CD4-positive, alpha-beta memory T cell (primary cell): ENCODE measurements at regions not wholly inside any gene's neighbourhood (a gene's known extent, or its start where the extent isn't known, plus 50 kb on each side); places are given as distances from the start of the nearest gene placed in this dataset.

Experiments
- CTCF ChIA-PET: fragments of 350-600 bp; sonication (Branson Sonifier 250); formaldehyde crosslinking; loops from one replicate; lab custom pipeline; 2021; ENCODE audit warnings: inconsistent platforms; ENCODE audit not compliant: partially characterized antibody; lab: Charles Lee
- POLR2A ChIA-PET: fragments of 350-600 bp; sonication (Branson Sonifier 250); formaldehyde crosslinking; loops from one replicate; lab custom pipeline; 2021; ENCODE audit not compliant: partially characterized antibody; lab: Charles Lee
- DNase-seq, 5 donors: peaks; one replicate each; pipeline versions ENCODE4 v3.0.0 to v3.0.0-alpha.2; 2020 to 2022; ENCODE audit warnings: mixed read lengths in 1 of 5
- H3K27ac ChIP-seq: one replicate; pipeline ENCODE4 v1.7.0; 2013; ENCODE audit warnings: low read depth, low read length
- H3K27me3 ChIP-seq: 2 replicates; pipeline ENCODE4 v1.7.0; 2013; ENCODE audit warnings: mild to moderate bottlenecking, low read length, moderate library complexity; ENCODE audit not compliant: insufficient read depth
- H3K36me3 ChIP-seq: 2 replicates; pipeline ENCODE4 v1.7.0; 2013; ENCODE audit warnings: mild to moderate bottlenecking, low read length, moderate library complexity; ENCODE audit not compliant: insufficient read depth
- H3K4me1 ChIP-seq: 2 replicates; pipeline ENCODE4 v1.7.0; 2013; ENCODE audit warnings: mild to moderate bottlenecking, low read length, moderate library complexity; ENCODE audit not compliant: insufficient read depth
- H3K4me3 ChIP-seq, 2 donors: one replicate each; pipeline ENCODE4 v1.7.0; 2013; ENCODE audit warnings: low read length in 2 of 2, mild to moderate bottlenecking in 1 of 2
- H3K9me3 ChIP-seq, 2 donors: one replicate each; pipeline ENCODE4 v1.7.0; 2013; ENCODE audit warnings: low read length in 2 of 2, control low read depth in 1 of 2; ENCODE audit not compliant: control insufficient read depth in 1 of 2
- H3K27ac Mint-ChIP-seq, 7 donors: one replicate each; pipeline ENCODE4 v1.8.0; 2020 to 2021; ENCODE audit warnings: mixed read lengths in 7 of 7, mild to moderate bottlenecking in 6 of 7, inconsistent platforms in 3 of 7, moderate library complexity in 3 of 7
- H3K27me3 Mint-ChIP-seq, 2 donors: one replicate each; pipeline ENCODE4 v1.8.0; 2020 to 2021; ENCODE audit warnings: mixed read lengths in 2 of 2
- H3K36me3 Mint-ChIP-seq, 2 donors: one replicate each; pipeline ENCODE4 v1.8.0; 2020 to 2021; ENCODE audit warnings: mixed read lengths in 2 of 2, inconsistent platforms in 1 of 2, mild to moderate bottlenecking in 1 of 2
- H3K4me1 Mint-ChIP-seq, 4 donors: one replicate each; pipeline ENCODE4 v1.8.0; 2020 to 2021; ENCODE audit warnings: mixed read lengths in 4 of 4, mild to moderate bottlenecking in 1 of 4
- H3K4me3 Mint-ChIP-seq, 8 donors: one replicate each; pipeline ENCODE4 v1.8.0; 2020 to 2021; ENCODE audit warnings: mixed read lengths in 8 of 8, mild to moderate bottlenecking in 7 of 8, moderate library complexity in 6 of 8, inconsistent platforms in 3 of 8
- H3K9me3 Mint-ChIP-seq, 8 donors: one replicate each; pipeline ENCODE4 v1.8.0; 2020 to 2021; ENCODE audit warnings: mixed read lengths in 8 of 8, mild to moderate bottlenecking in 5 of 8, inconsistent platforms in 3 of 8, moderate library complexity in 1 of 8
- intact Hi-C: fragments of 100-400 bp; cut with micrococcal nuclease; formaldehyde crosslinking; loops from one replicate; pipeline ENCODE4 v1.15.1; 2023

DNA sequence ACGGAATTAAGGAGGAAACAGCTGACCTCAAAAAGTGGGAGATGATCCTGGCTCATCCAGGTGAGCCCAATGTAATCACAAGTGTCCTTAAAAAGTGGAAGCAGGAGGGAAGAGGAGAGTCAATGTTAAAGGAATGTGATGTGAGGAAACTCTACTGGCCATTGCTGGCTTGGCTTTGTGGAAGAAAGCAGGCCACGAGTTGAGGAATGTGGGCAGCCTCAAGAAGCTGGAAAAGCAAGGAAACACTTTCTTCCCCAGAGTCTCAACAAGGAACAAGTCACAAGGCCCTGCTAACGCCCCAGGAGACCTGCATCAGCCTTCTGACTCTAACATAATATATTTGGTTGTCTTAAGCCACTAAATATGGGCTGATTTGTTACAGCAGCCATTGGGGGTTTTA, 252.8 kb downstream of the PSAT1 start:
- Mint-ChIP-seq H3K4me1 (no peaks in the 10 kb centered on the region), H3K27ac (no peak overlapping the region), H3K36me3 (no peaks in the 10 kb centered on the region), H3K4me3 (no peak overlapping the region), H3K9me3 (peaks cover 0 to 2% (median 0%) of the 10 kb centered on the region in 8 donors), H3K27me3 (peaks cover 3 to 4% of the 10 kb centered on the region in 2 donors)
- CTCF ChIA-PET = no interaction called here
- no peaks in the 10 kb centered on the region for H3K27me3 ChIP-seq
- no peak for DNase-seq
- intact Hi-C loops = no loop called here
- no peak overlapping the region for H3K4me3 ChIP-seq
- H3K9me3 ChIP-seq = no peaks in the 10 kb centered on the region
- no peak overlapping the region for H3K27ac ChIP-seq
- no peaks in the 10 kb centered on the region for H3K36me3 ChIP-seq
- POLR2A ChIA-PET = no interaction called here
- H3K4me1 ChIP-seq = no peaks in the 10 kb centered on the region

DNA sequence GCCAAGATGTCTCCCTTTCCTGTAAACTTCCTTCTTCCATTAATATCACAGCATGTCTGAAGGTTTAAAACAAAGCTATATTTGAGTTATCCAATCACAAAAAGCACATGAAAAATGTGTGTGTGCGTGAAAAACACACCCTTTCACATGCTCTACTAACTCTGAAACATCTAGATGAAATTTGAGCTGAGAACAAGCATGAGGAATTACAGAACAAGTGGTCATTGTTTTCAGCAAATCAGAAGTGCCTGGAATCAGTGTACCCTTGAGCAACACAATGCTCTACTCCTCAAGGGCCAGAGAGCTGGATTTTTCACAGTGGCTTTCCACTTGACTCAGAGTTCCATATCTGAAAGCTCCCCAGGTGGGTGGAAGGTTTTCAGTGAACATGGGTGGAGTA, 255.9 kb downstream of the PSAT1 start:
- intact Hi-C loops = no loop called here
- H3K27me3 ChIP-seq = no peaks in the 10 kb centered on the region
- H3K4me1 ChIP-seq = no peaks in the 10 kb centered on the region
- H3K4me3 ChIP-seq = no peak overlapping the region
- H3K36me3 ChIP-seq = no peaks in the 10 kb centered on the region
- Mint-ChIP-seq H3K27ac (no peak overlapping the region), H3K27me3 (peaks cover 2 to 4% of the 10 kb centered on the region in 2 donors), H3K4me1 (no peaks in the 10 kb centered on the region), H3K4me3 (no peak overlapping the region), H3K9me3 (peaks cover 0 to 2% (median 0%) of the 10 kb centered on the region in 8 donors), H3K36me3 (no peaks in the 10 kb centered on the region)
- DNase-seq = no peak
- H3K27ac ChIP-seq = no peak overlapping the region
- CTCF ChIA-PET = interaction anchor here (0.7 kb wide), 1 partner anchor 8 kb away, joined by 3 read pairs; no protein-coding TSS in a partner anchor
- POLR2A ChIA-PET = no interaction called here
- H3K9me3 ChIP-seq = no peaks in the 10 kb centered on the region

DNA sequence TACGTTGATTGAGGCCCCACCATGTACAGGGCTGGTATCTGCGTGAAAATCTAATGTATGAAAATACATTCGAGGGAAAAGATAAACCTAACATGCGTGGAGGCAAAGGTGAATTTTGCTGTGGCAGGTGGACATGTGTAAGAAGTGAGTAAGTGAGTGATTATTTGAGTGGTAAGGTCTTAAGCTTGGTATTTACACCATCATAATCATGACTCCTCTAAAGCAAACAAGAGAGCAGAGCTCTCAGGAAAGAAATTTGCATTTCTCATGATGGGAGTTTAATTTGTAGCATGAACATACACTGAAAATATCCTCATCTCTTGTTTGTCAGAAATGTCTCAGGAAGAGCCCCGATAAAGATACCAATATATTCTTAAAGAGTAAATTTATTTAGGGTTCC, 260.6 kb downstream of the PSAT1 start:
- Histone ChIP-seq H3K27me3 (no peaks in the 10 kb centered on the region), H3K9me3 (no peaks in the 10 kb centered on the region), H3K36me3 (no peaks in the 10 kb centered on the region), H3K4me1 (no peaks in the 10 kb centered on the region), H3K4me3 (no peak overlapping the region), H3K27ac (no peak overlapping the region)
- H3K36me3 Mint-ChIP-seq = no peaks in the 10 kb centered on the region
- H3K27me3 Mint-ChIP-seq = peaks cover 0 to 1% of the 10 kb centered on the region in 2 donors
- CTCF ChIA-PET = no interaction called here
- H3K27ac Mint-ChIP-seq = no peak overlapping the region
- intact Hi-C loops = no loop called here
- POLR2A ChIA-PET = no interaction called here
- H3K4me1 Mint-ChIP-seq = no peaks in the 10 kb centered on the region
- DNase-seq = no peak
- H3K9me3 Mint-ChIP-seq = peaks cover 0 to 2% (median 0%) of the 10 kb centered on the region in 8 donors
- no peak overlapping the region for H3K4me3 Mint-ChIP-seq

DNA sequence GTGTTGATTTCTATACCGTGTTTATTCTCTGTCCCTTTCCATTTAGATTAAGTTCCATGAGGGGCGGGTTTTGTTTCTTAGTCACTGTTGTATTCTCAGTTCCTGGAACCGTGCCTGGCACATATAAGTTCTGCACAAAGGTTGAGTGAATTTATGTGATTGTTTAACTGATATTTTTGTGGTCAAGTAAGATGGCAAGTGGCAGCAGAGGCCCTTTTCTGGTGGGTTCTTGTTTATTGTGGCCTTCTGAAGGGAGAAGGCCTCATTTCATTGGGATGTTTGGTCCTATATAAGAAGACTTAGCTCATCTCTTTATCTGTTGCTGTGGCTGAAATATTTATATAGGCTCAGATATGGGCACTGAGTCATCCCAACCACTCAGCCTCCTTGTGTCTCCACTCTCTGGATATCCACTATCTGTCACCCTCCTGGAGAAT, 262.5 kb downstream of the PSAT1 start:
- ChIA-PET CTCF (no interaction called here), POLR2A (no interaction called here)
- intact Hi-C loops = no loop called here
- Histone ChIP-seq H3K27ac (no peak overlapping the region), H3K4me3 (no peak overlapping the region), H3K36me3 (no peaks in the 10 kb centered on the region), H3K4me1 (no peaks in the 10 kb centered on the region), H3K9me3 (no peaks in the 10 kb centered on the region), H3K27me3 (no peaks in the 10 kb centered on the region)
- H3K9me3 Mint-ChIP-seq = peaks cover 0 to 2% (median 0%) of the 10 kb centered on the region in 8 donors
- peaks cover 0 to 1% of the 10 kb centered on the region in 2 donors for H3K27me3 Mint-ChIP-seq
- no peaks in the 10 kb centered on the region for H3K36me3 Mint-ChIP-seq
- no peak overlapping the region for H3K27ac Mint-ChIP-seq
- H3K4me1 Mint-ChIP-seq = no peaks in the 10 kb centered on the region
- no peak for DNase-seq
- no peak overlapping the region for H3K4me3 Mint-ChIP-seq

DNA sequence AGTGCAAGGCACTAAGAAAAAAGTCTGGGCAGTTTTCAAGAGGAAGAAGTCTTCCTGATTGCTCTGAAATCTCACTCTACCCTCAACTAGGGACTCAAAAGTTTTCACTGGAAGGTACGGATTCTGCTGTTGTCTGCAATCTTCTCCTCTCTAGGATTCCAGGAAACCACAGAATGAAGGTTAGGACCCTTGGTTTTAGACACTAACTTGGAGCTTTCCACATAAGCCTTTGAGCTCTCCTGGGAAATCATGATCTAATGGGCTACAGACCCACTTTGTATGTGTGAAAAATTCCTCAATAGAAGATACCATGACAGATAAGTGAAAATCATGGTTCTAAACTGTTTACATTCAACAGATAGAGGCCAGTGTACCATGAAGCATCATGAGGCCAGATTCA, 265.1 kb downstream of the PSAT1 start:
- POLR2A ChIA-PET = no interaction called here
- Histone ChIP-seq H3K27me3 (no peaks in the 10 kb centered on the region), H3K4me3 (no peak overlapping the region), H3K9me3 (no peaks in the 10 kb centered on the region), H3K4me1 (no peaks in the 10 kb centered on the region), H3K36me3 (no peaks in the 10 kb centered on the region), H3K27ac (no peak overlapping the region)
- peaks cover 0 to 3% (median 0%) of the 10 kb centered on the region in 8 donors for H3K9me3 Mint-ChIP-seq
- H3K4me1 Mint-ChIP-seq = no peaks in the 10 kb centered on the region
- CTCF ChIA-PET = no interaction called here
- no peak overlapping the region for H3K27ac Mint-ChIP-seq
- H3K27me3 Mint-ChIP-seq = peaks cover 0 to 1% of the 10 kb centered on the region in 2 donors
- intact Hi-C loops = no loop called here
- DNase-seq = no peak
- no peak overlapping the region for H3K4me3 Mint-ChIP-seq
- no peaks in the 10 kb centered on the region for H3K36me3 Mint-ChIP-seq

DNA sequence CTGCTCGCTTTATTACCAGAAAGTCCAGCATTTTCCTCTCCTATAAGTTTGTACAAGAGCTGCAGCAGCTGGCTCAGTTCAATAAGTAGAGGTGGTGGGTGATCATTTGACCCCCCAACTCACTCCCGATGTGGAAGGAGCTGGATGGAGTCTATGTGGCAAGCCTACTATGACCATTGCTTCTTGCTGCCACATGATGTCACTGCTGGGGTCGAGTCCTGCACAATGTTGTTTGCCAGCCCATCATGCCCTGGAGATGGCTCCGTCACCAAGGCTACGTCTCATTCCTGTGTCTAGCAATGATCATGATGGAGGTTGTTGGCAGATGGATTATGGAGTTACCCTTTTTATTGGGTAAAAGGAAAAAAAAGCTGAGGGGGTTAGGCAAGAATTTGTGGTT, 266.3 kb downstream of the PSAT1 start:
- Mint-ChIP-seq H3K36me3 (no peaks in the 10 kb centered on the region), H3K27ac (no peak overlapping the region), H3K9me3 (peaks cover 0 to 3% (median 0%) of the 10 kb centered on the region in 8 donors), H3K4me1 (no peaks in the 10 kb centered on the region), H3K4me3 (no peak overlapping the region), H3K27me3 (peaks cover 0 to 1% of the 10 kb centered on the region in 2 donors)
- Histone ChIP-seq H3K9me3 (no peaks in the 10 kb centered on the region), H3K4me1 (no peaks in the 10 kb centered on the region), H3K36me3 (no peaks in the 10 kb centered on the region), H3K4me3 (no peak overlapping the region), H3K27ac (no peak overlapping the region), H3K27me3 (no peaks in the 10 kb centered on the region)
- ChIA-PET POLR2A (no interaction called here), CTCF (no interaction called here)
- intact Hi-C loops = no loop called here
- no peak for DNase-seq

DNA sequence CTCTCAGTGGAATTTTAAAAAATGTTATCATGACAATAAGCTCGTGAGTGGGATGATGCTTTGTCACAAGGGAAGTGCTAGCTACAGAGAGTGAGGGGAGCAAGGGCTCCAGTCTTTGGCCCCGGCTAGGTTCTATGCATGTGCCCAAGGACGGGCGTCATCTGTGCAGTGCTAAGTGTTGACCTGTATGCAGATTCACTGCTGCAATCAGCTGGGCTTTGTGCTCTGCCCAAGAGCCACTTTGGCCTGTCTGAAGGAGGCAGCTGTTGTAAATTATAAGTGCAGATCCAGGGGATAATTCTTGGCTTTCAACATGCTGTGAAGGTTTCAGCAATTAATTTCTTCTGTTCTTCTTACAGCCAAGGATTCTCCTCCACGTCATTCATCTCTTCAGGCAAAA, 268.6 kb downstream of the PSAT1 start:
- Histone ChIP-seq H3K36me3 (no peaks in the 10 kb centered on the region), H3K4me3 (no peak overlapping the region), H3K9me3 (no peaks in the 10 kb centered on the region), H3K27ac (no peak overlapping the region), H3K4me1 (no peaks in the 10 kb centered on the region), H3K27me3 (no peaks in the 10 kb centered on the region)
- DNase-seq = no peak
- Mint-ChIP-seq H3K27me3 (peaks cover 0 to 1% of the 10 kb centered on the region in 2 donors), H3K4me1 (no peaks in the 10 kb centered on the region), H3K36me3 (no peaks in the 10 kb centered on the region), H3K9me3 (peaks cover 0 to 5% (median 0%) of the 10 kb centered on the region in 8 donors), H3K27ac (no peak overlapping the region), H3K4me3 (no peak overlapping the region)
- ChIA-PET CTCF (no interaction called here), POLR2A (no interaction called here)
- intact Hi-C loops = no loop called here

DNA sequence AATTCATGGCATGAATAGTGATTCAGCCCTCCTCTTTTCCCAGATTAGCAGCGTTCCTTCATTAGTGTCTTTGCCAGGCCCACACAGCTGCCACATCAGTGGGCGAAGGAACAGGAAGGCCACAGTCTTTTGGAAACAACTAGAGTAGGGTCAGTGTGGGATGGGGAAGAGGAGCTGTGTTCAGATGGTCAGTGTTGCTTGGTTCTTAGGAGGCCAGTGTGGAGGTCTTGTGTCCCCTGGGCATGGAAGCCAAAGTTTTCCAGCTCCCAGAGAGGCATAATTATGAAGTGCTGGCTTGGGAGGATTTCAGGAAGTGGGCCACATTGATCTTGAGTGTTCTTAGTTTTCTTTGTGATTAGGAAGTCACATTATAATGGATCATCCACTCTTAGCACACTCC, 269.6 kb downstream of the PSAT1 start:
- peaks cover 0 to 5% (median 0%) of the 10 kb centered on the region in 8 donors for H3K9me3 Mint-ChIP-seq
- intact Hi-C loops = no loop called here
- no peaks in the 10 kb centered on the region for H3K36me3 Mint-ChIP-seq
- Histone ChIP-seq H3K27ac (no peak overlapping the region), H3K27me3 (no peaks in the 10 kb centered on the region), H3K4me3 (no peak overlapping the region), H3K36me3 (no peaks in the 10 kb centered on the region), H3K9me3 (no peaks in the 10 kb centered on the region), H3K4me1 (no peaks in the 10 kb centered on the region)
- no peak for DNase-seq
- H3K4me1 Mint-ChIP-seq = no peaks in the 10 kb centered on the region
- H3K27ac Mint-ChIP-seq = no peak overlapping the region
- peaks cover 0 to 1% of the 10 kb centered on the region in 2 donors for H3K27me3 Mint-ChIP-seq
- ChIA-PET CTCF (no interaction called here), POLR2A (no interaction called here)
- no peak overlapping the region for H3K4me3 Mint-ChIP-seq
